Panc1 (cell line): ENCODE measurements at regions not wholly inside any gene's neighbourhood (a gene's known extent, or its start where the extent isn't known, plus 50 kb on each side); places are given as distances from the start of the nearest gene placed in this dataset.

Source experiments
- ATAC-seq: fragments of 200-7000 bp; cut with Tn5 transposase; 2 replicates; pipeline ENCODE4 v1.9.1; 2020; ENCODE audit warnings: mild to moderate bottlenecking, moderate library complexity
- BruUV-seq: library from RNA; stranded (reverse); fragments of 400-500 nt; replicated peaks from 2 replicates; lab custom pipeline; 2021; lab: Mats Ljungman, UMichigan
- CTCF ChIA-PET: fragments of 300-600 bp; sonication (Branson Sonifier 250); formaldehyde crosslinking; loops from one replicate; lab custom pipeline; 2022; ENCODE audit warnings: antibody characterized with exemption; lab: Charles Lee
- POLR2A ChIA-PET: fragments of 300-600 bp; sonication (Branson Sonifier 250); formaldehyde crosslinking; loops from one replicate; lab custom pipeline; 2022; ENCODE audit warnings: antibody characterized with exemption; lab: Charles Lee
- DNase-seq: peaks from one replicate; pipeline ENCODE4 v3.0.0-alpha.2; 2010; ENCODE audit warnings: low read depth, low spot score
- H3K27ac ChIP-seq: 2 replicates; pipeline ENCODE4 v1.5.1; 2011; ENCODE audit warnings: mild to moderate bottlenecking, low read length, inconsistent platforms
- H3K27me3 ChIP-seq: fragments of 200-500 bp; sonication (Bioruptor generic); 2 replicates; pipeline ENCODE4 v1.6.0; 2014; ENCODE audit warnings: low read length, inconsistent platforms; ENCODE audit not compliant: control insufficient read depth, insufficient read depth
- H3K36me3 ChIP-seq: fragments of 200-500 bp; sonication (Bioruptor generic); 2 replicates; pipeline ENCODE4 v1.5.1; 2014; ENCODE audit warnings: inconsistent platforms, mild to moderate bottlenecking, low read length, moderate library complexity; ENCODE audit not compliant: control insufficient read depth, insufficient read depth
- H3K4me1 ChIP-seq: 2 replicates; pipeline ENCODE4 v1.5.1; 2011; ENCODE audit warnings: inconsistent platforms, mild to moderate bottlenecking, low read length, moderate library complexity; ENCODE audit not compliant: control insufficient read depth, insufficient read depth
- H3K4me3 ChIP-seq, 2 experiments: 2 replicates each; pipeline ENCODE4 v1.5.1; 2011 to 2012; ENCODE audit warnings: low read depth in 2 of 2, low read length in 2 of 2, mild to moderate bottlenecking in 2 of 2, inconsistent platforms in 1 of 2, moderate library complexity in 1 of 2
- H3K9me3 ChIP-seq: fragments of 200-500 bp; sonication (Bioruptor generic); 2 replicates; pipeline ENCODE4 v1.5.1; 2014; ENCODE audit warnings: low read depth, mild to moderate bottlenecking, inconsistent platforms, low read length, moderate library complexity; ENCODE audit not compliant: control insufficient read depth, insufficient read depth
- CTCF ChIP-seq: fragments of 450-650 bp; IDR thresholded peaks from 2 replicates; pipeline ENCODE4 v1.5.1; 2017; ENCODE audit warnings: mild to moderate bottlenecking
- POLR2AphosphoS5 ChIP-seq: IDR thresholded peaks from 2 replicates; pipeline ENCODE4 v1.6.1; 2012; ENCODE audit warnings: mild to moderate bottlenecking, low read depth, low read length, moderate library complexity
- REST ChIP-seq, 2 experiments: IDR thresholded peaks; 2 replicates each; pipeline ENCODE4 v1.6.1; 2011 to 2012; ENCODE audit warnings: low read depth in 2 of 2, control low read depth in 1 of 2, low read length in 1 of 2, mild to moderate bottlenecking in 1 of 2, moderate library complexity in 1 of 2; ENCODE audit not compliant: insufficient read depth in 1 of 2
- SIN3A ChIP-seq: IDR thresholded peaks from 2 replicates; pipeline ENCODE4 v1.6.1; 2012; ENCODE audit warnings: low read depth, mild to moderate bottlenecking, low read length, moderate library complexity, borderline replicate concordance; ENCODE audit not compliant: insufficient read depth
- TCF7L2 ChIP-seq: IDR thresholded peaks from 2 replicates; pipeline ENCODE4 v1.6.1; 2011; ENCODE audit warnings: mild to moderate bottlenecking, low read depth, low read length, inconsistent platforms
- in situ Hi-C: cut with HindIII; loops from 2 replicates; pipeline ENCODE4 v1.10.0; 2016; ENCODE audit warnings: low sequenced_read_pairs, low pct_unique_long_range_greater_than_20kb
- intact Hi-C: fragments of 100-400 bp; cut with micrococcal nuclease; formaldehyde crosslinking; loops from one replicate; pipeline ENCODE4 v1.10.0; 2022; ENCODE audit not compliant: unreplicated experiment

- in situ Hi-C loops (no loop called here), intact Hi-C loops (loop anchor here (5.0 kb wide), 1 partner anchor 44 kb away; no protein-coding TSS in a partner anchor)
- Histone ChIP-seq H3K9me3 (no peaks in the 10 kb centered on the region), H3K27ac (peak overlapping the region; percentile 99), H3K4me3 (peak overlapping the region; percentile 67 to 83), H3K4me1 (peaks cover 74% of the 10 kb centered on the region), H3K36me3 (peaks cover 9% of the 10 kb centered on the region), H3K27me3 (no peaks in the 10 kb centered on the region)
- ChIA-PET POLR2A (interaction anchor here (1.0 to 1.5 kb wide), 5 partner anchors 10 to 61 kb away, joined by 3 to 7 read pairs (median 5); no protein-coding TSS in a partner anchor), CTCF (no interaction called here)
- DNase-seq (peak; percentile 54), ATAC-seq (peak; percentile 48; the same call in 1 of the 2 replicates)
- TF ChIP-seq SIN3A (0 out of 2 replicates have a peak, but pooled peaks have one; percentile 57), TCF7L2 (no peak)
- TSS peak; percentile 63 for BruUV-seq
Observed at GRCh38 chr7:130940907-130941306, 206.9 kb upstream of the KLF14 start.

- peaks cover 9% of the 10 kb centered on the region for H3K36me3 ChIP-seq
- in situ Hi-C loops, result no loop called here
- ATAC-seq, result peak; percentile 82
- H3K9me3 ChIP-seq, result no peaks in the 10 kb centered on the region
- ChIA-PET CTCF (interaction anchor here (1.1 kb wide), 1 partner anchor 45 kb away, joined by 8 read pairs; no protein-coding TSS in a partner anchor), POLR2A (interaction anchor here (0.6 to 1.5 kb wide), 8 partner anchors 16 to 130 kb away, joined by 3 to 8 read pairs (median 4); no protein-coding TSS in a partner anchor)
- intact Hi-C loops, result loop anchor here (5.0 kb wide), 1 partner anchor 44 kb away; no protein-coding TSS in a partner anchor
- DNase-seq, result peak; percentile 91
- peak overlapping the region; percentile 99 for H3K27ac ChIP-seq
- peak overlapping the region; percentile 67 to 83 for H3K4me3 ChIP-seq
- no peaks in the 10 kb centered on the region for H3K27me3 ChIP-seq
- peaks cover 74% of the 10 kb centered on the region for H3K4me1 ChIP-seq
- TSS peak; percentile 93 for BruUV-seq
- no peak for TF ChIP-seq CTCF
- TF ChIP-seq SIN3A, result peak; percentile 72; the same call in 1 of the 2 replicates
- TF ChIP-seq POLR2AphosphoS5, result peak; percentile 45; the same call in 1 of the 2 replicates
- TF ChIP-seq REST (IDR thresholded peaks at IDR 0.05; ENCODE audit: insufficient read depth in 1 of 2, low read depth in 2 of 2, low read length in 1 of 2), result no peak
- no peak for TF ChIP-seq TCF7L2
Observed at GRCh38 chr7:130941322-130942210, 207.6 kb upstream of the KLF14 start.
